ES-I3 (cell line): ENCODE measurements at regions not wholly inside any gene's neighbourhood (a gene's known extent, or its start where the extent isn't known, plus 50 kb on each side); places are given as distances from the start of the nearest gene placed in this dataset.

Experiments
- H3K36me3 ChIP-seq: 2 replicates; pipeline ENCODE4 v1.6.1; 2013; ENCODE audit warnings: mild to moderate bottlenecking, low read length, control low read depth, moderate library complexity; ENCODE audit not compliant: insufficient read depth
- H3K4me1 ChIP-seq: 2 replicates; pipeline ENCODE4 v1.6.1; 2013; ENCODE audit warnings: mild to moderate bottlenecking, control low read depth, low read length; ENCODE audit not compliant: insufficient read depth
- H3K9ac ChIP-seq: 2 replicates; pipeline ENCODE4 v1.6.1; 2013; ENCODE audit warnings: low read depth, mild to moderate bottlenecking, low read length, moderate library complexity
- H3K9me3 ChIP-seq: 2 replicates; pipeline ENCODE4 v1.6.1; 2013; ENCODE audit warnings: mild to moderate bottlenecking, low read length, moderate library complexity; ENCODE audit not compliant: control insufficient read depth, insufficient read depth

DNA sequence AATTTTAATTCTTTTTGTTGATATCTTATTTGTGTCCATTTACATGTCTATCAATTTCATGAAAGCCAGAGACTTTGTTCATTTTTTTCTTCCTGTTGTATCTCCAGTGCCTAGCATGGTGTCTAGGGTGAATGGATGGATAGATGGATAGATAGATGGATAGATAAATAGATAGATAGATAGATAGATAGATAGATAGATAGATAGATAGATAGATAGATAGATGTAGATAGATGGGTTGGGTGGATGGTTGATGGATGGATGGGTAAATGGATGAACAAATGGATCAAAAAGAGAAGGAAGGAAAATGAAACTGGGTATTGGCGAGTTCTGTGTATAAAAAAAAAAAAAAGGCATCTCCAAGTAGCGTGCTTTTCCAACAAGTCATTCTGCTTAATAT is 120.5 kb downstream of the FAM124B start:
- no peaks in the 10 kb centered on the region for H3K36me3 ChIP-seq
- no peaks in the 10 kb centered on the region for H3K4me1 ChIP-seq
- H3K9me3 ChIP-seq, result no peaks in the 10 kb centered on the region
- no peak overlapping the region for H3K9ac ChIP-seq

- H3K9me3 ChIP-seq, result no peaks in the 10 kb centered on the region
- no peak overlapping the region for H3K9ac ChIP-seq
- H3K4me1 ChIP-seq, result no peaks in the 10 kb centered on the region
- no peaks in the 10 kb centered on the region for H3K36me3 ChIP-seq
Measured at GRCh38 chr2:224278531-224278930, 123.4 kb downstream of the FAM124B start.

DNA sequence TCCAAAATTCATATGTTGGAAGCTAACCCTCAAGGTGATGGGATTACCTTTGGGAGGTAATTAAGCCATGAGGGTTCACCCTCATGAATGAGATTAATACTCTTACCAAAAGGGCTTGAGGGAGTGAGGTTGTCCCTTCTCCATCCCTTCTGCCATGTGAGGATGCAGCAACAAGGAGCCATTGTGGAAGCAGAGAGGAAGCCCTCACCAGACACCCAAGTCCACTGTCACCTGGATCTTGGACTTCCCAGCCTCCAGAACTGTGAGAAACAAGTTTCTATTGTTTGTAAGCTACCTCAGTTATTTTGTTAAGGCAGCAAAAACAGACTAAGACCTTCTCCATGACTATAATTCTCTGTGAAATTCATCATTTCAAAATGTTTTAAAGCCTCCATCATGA is 125.7 kb downstream of the FAM124B start:
- Histone ChIP-seq H3K9ac (no peak overlapping the region), H3K9me3 (no peaks in the 10 kb centered on the region), H3K4me1 (no peaks in the 10 kb centered on the region), H3K36me3 (no peaks in the 10 kb centered on the region)

GRCh38 chr2:224272237-224272910 is 129.5 kb downstream of the FAM124B start:
- no peak overlapping the region for H3K9ac ChIP-seq
- H3K4me1 ChIP-seq, result no peaks in the 10 kb centered on the region
- H3K36me3 ChIP-seq, result no peaks in the 10 kb centered on the region
- H3K9me3 ChIP-seq, result no peaks in the 10 kb centered on the region

GRCh38 chr2:224271617-224272236 is 130.2 kb downstream of the FAM124B start:
- H3K9me3 ChIP-seq, result no peaks in the 10 kb centered on the region
- no peaks in the 10 kb centered on the region for H3K4me1 ChIP-seq
- no peak overlapping the region for H3K9ac ChIP-seq
- no peaks in the 10 kb centered on the region for H3K36me3 ChIP-seq

DNA sequence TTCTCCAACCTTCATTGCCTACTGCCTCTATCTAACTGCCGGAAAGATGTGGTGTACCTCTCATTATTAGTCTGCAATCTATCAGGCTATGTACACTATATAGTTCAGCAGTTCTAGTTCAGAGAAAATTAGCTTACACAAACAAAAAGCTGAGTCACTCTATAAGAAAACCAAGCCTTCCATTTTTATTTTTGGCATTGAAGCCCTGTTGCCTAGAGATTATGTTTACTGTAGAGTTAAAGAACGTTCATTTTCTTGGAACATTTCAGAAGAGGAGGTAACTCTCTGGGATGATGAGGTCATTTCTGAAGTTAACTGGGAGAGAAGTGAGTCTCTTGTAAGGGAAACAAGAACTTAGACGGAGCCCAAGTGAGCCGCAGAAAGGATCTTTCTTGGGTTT is 133.5 kb downstream of the FAM124B start:
- Histone ChIP-seq H3K9ac (no peak overlapping the region), H3K4me1 (peaks cover 14% of the 10 kb centered on the region), H3K9me3 (no peaks in the 10 kb centered on the region), H3K36me3 (no peaks in the 10 kb centered on the region)

- Histone ChIP-seq H3K9ac (no peak overlapping the region), H3K36me3 (no peaks in the 10 kb centered on the region), H3K4me1 (peaks cover 14% of the 10 kb centered on the region), H3K9me3 (no peaks in the 10 kb centered on the region)
Measured at GRCh38 chr2:224264259-224264658, 137.6 kb downstream of the FAM124B start.

DNA sequence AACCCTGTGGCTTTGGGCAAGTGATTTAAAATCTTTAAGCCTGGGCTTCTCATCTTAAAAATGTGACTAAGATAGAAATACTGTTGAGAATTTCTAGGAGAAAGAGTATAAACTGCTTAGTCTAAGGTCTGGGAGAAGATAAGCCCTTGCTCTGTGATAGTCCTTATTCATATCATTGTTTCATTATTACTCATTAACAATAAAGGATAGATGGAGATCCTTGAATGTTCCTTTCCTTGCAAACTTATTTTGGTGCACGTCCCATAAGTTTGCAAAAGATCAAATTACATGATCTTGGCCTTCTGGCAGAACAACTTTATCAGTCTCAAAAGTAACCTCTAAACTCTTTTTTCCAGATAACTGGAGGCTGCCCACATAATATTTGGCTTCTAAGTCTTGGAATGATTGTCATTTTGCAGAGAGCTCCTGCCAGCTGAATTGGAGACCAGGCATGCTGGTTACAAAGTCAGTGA is 138.3 kb downstream of the FAM124B start:
- Histone ChIP-seq H3K9me3 (no peaks in the 10 kb centered on the region), H3K4me1 (peaks cover 14% of the 10 kb centered on the region), H3K9ac (no peak overlapping the region), H3K36me3 (no peaks in the 10 kb centered on the region)

DNA sequence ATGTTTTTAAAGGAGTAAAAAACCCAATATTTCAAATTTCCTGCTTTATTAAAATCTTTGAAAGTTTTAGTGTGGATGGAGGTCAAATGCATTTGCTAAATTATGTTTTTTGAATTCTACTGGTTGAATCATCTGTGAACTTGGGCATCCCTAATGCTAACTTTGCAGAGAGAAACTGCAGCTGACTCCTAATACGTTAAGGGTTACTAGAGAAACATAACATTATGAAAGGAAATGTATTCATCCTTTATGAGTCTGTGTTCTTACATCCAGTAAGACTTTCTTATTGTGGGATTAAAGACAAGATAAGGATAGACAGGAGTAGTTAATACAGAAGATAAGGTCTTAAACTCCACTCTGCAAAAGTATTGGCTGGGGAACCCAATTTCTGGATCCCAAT is 140.6 kb downstream of the FAM124B start:
- H3K9me3 ChIP-seq, result no peaks in the 10 kb centered on the region
- H3K36me3 ChIP-seq, result no peaks in the 10 kb centered on the region
- peaks cover 16% of the 10 kb centered on the region for H3K4me1 ChIP-seq
- no peak overlapping the region for H3K9ac ChIP-seq

DNA sequence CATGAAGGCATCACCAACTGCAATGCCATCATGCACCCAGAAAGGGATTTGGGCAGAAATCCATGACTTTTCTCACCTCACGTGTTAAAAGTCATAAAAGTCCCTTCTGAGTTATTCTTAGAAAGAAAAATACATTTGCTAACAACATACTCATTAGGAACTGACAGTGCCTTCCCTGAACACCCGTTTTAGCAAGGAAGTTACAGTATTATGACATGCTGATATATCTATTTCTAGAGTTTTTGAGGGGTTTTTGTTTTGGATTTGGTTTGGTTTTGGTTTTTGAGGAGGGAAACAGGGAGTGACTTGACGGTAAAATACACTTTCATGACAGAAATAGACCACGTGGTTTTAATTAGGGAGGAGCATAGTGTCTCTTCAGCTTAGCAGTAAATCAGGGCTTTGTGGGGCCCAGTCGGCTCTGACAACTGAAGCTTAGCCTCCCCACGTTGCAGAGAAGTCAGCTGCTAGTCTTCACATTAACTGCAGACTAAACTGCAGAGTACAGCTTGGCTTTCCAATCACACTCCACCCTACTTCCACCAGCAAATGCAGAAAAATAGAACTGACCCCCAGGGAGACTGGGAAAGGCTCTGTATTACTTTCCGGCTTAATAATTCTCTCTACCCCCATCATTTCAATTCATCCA is 141.4 kb downstream of the FAM124B start:
- peaks cover 16% of the 10 kb centered on the region for H3K4me1 ChIP-seq
- H3K9me3 ChIP-seq, result no peaks in the 10 kb centered on the region
- no peaks in the 10 kb centered on the region for H3K36me3 ChIP-seq

DNA sequence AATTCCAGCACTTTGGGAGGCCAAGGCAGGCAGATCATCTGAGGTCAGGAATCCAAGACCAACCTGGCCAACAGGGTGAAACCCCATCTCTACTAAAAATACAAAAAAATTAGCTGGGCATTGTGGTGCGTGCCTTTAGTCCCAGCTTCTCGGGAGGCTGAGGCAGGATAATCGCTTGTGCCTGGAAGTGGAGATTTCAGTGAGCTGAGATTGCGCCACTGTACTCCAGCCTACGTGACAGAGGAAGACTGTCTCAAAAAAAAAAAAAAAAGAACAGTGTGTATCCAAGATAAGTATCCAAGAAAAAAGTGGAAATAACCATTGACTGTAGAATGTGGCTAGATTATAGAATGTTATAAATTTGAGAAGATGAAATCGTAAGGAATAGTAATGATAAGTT is 142.1 kb downstream of the FAM124B start:
- Histone ChIP-seq H3K9me3 (no peaks in the 10 kb centered on the region), H3K36me3 (no peaks in the 10 kb centered on the region), H3K9ac (no peak overlapping the region), H3K4me1 (peaks cover 15% of the 10 kb centered on the region)

More for the DNA sequence above, 141.4 kb downstream of the FAM124B start:
- no peak overlapping the region for H3K9ac ChIP-seq

DNA sequence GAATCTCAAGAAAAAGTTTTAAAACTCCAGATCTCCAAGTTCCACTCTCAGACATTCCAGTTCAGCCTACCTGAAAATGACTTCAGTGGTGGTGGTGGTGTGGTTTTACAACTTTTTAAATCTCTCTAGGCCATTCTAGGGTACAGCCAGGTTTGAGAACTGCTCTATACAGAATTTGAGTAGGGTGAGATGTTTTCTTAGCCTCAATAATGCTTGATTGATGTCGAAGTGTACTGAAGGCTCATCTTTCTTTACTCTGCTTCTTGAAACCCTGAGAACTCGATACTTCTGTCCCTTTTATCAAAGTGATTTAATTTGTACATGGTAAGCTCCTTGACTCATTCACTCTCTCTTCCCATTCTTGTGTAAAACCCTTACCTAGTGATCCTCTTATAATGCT is 143.8 kb downstream of the FAM124B start:
- no peak overlapping the region for H3K9ac ChIP-seq
- no peaks in the 10 kb centered on the region for H3K36me3 ChIP-seq
- peaks cover 2% of the 10 kb centered on the region; the same call in 1 of the 2 replicates for H3K4me1 ChIP-seq
- H3K9me3 ChIP-seq, result no peaks in the 10 kb centered on the region

- H3K9me3 ChIP-seq, result no peaks in the 10 kb centered on the region
Measured at GRCh38 chr2:224257156-224257555, 144.8 kb downstream of the FAM124B start.

DNA sequence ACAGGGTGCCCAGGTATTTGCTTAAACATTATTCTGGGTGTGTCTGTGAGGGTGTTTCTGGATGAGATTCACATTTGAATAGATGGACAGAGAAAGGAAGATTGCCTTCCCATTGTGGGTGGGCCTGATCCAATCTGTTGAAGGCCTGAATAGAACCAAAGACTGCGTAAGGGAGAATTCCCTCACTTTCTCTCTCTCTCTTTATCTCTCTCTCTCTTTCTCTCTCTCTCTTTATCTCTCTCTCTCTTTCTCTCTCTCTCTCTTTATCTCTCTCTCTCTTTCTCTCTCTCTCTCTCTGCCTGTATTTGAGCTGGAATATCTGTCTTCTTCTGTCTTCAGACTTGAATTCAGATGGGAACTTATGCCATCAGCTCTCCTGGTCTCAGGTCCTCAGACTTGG is 148.4 kb downstream of the FAM124B start:
- Histone ChIP-seq H3K36me3 (no peaks in the 10 kb centered on the region), H3K9me3 (no peaks in the 10 kb centered on the region), H3K4me1 (peaks cover 2% of the 10 kb centered on the region; the same call in 1 of the 2 replicates), H3K9ac (no peak overlapping the region)

More at GRCh38 chr2:224257156-224257555, 144.8 kb downstream of the FAM124B start:
- no peak overlapping the region for H3K9ac ChIP-seq
- H3K4me1 ChIP-seq, result peaks cover 2% of the 10 kb centered on the region; the same call in 1 of the 2 replicates
- no peaks in the 10 kb centered on the region for H3K36me3 ChIP-seq

DNA sequence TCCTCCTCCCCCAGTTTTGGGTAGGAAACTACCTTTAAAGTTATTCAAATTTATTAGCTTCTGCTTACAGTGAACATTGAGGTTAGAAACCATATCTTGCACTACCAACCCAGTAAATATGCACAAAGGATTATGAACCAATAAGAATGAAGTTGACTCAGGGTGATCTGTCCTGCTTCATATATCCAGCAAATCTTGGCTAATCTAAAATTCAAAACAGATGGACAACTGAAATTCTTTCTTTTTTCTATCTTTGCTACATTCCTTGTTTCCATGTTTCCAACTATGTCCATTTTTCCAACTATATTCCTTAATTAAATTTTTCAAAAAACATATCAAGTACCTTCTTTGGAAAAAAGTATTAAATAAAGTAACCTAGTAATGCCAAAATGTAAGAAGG is 149.3 kb downstream of the FAM124B start:
- no peaks in the 10 kb centered on the region for H3K36me3 ChIP-seq
- no peak overlapping the region for H3K9ac ChIP-seq
- no peaks in the 10 kb centered on the region for H3K9me3 ChIP-seq
- H3K4me1 ChIP-seq, result no peaks in the 10 kb centered on the region
